ENCODE measurements at regions not wholly inside any gene's neighbourhood (a gene's known extent, or its start where the extent isn't known, plus 50 kb on each side); places are given as distances from the start of the nearest gene placed in this dataset.

- TF ChIP-seq, protein P1, sequence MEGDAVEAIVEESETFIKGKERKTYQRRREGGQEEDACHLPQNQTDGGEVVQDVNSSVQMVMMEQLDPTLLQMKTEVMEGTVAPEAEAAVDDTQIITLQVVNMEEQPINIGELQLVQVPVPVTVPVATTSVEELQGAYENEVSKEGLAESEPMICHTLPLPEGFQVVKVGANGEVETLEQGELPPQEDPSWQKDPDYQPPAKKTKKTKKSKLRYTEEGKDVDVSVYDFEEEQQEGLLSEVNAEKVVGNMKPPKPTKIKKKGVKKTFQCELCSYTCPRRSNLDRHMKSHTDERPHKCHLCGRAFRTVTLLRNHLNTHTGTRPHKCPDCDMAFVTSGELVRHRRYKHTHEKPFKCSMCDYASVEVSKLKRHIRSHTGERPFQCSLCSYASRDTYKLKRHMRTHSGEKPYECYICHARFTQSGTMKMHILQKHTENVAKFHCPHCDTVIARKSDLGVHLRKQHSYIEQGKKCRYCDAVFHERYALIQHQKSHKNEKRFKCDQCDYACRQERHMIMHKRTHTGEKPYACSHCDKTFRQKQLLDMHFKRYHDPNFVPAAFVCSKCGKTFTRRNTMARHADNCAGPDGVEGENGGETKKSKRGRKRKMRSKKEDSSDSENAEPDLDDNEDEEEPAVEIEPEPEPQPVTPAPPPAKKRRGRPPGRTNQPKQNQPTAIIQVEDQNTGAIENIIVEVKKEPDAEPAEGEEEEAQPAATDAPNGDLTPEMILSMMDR (conservative IDR thresholded peaks at IDR 0.05; ENCODE audit: low read depth, low read length): no peak
- TF ChIP-seq EZH2 (IDR thresholded peaks at IDR 0.05; ENCODE audit: low read length, unreplicated experiment): no peak
- TF ChIP-seq EZH2phosphoT487 (IDR thresholded peaks at IDR 0.05; ENCODE audit: borderline replicate concordance, low read length): no peak
Observed at GRCh38 chr10:4590807-4591206, 235.2 kb upstream of the AKR1E2 start.

Measured in PC-3 (cell line).